SH-SY5Y (cell line): ENCODE measurements at regions not wholly inside any gene's neighbourhood (a gene's known extent, or its start where the extent isn't known, plus 50 kb on each side); places are given as distances from the start of the nearest gene placed in this dataset.
A peak's percentile ranks its signal among the peaks of the same experiment; 100 is the strongest.

Experiments
- GATA2 ChIP-seq: IDR thresholded peaks from 2 replicates; pipeline ENCODE4 v1.6.1; 2011; ENCODE audit warnings: mild to moderate bottlenecking, low read depth, low read length
- GATA3 ChIP-seq: IDR thresholded peaks from 2 replicates; pipeline ENCODE4 v1.6.1; 2011; ENCODE audit warnings: low read depth, mild to moderate bottlenecking, low read length, moderate library complexity

DNA sequence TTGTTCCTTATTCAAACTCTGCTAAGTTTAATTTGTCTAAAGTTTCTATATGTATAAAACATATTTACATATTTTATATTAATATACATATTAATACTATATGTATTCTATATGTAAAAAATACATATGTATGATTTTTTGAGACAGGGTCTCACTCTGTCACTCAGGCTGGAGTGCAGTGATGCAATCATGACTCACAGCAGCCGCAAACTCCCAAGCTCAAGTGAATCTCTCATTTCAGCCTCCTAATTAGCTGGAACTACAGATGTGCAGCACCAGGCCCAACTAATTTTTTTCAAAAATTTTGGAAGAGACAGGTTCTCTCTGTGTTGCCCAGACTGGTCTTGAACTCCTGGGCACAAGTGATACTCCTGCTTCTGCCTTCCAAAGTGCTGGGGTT, 684.9 kb downstream of the TRAM1L1 start:
- TF ChIP-seq GATA2 (no peak), GATA3 (no peak)

DNA sequence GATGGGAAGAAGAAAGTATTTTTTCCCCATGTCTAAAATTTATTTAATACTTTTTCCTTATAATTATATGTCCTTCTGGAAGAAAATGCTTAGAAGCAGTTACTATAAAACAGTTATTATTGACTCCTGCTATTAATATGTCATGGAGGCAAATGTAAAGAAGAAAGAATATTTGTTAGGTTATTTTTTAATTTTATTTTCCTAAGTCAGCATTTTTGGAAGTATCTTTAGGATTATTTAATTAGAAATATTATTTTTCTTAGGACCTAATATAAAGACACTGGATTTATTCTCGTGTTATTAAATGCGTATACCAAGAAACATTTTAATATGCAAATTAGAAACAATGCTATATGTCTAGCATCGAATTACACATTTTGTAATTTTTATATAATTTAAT, 687.7 kb downstream of the TRAM1L1 start:
- TF ChIP-seq GATA3 (no peak), GATA2 (no peak)

- TF ChIP-seq GATA2 (no peak), GATA3 (no peak)
Measured at GRCh38 chr4:116397291-116397690, 688.1 kb downstream of the TRAM1L1 start.

DNA sequence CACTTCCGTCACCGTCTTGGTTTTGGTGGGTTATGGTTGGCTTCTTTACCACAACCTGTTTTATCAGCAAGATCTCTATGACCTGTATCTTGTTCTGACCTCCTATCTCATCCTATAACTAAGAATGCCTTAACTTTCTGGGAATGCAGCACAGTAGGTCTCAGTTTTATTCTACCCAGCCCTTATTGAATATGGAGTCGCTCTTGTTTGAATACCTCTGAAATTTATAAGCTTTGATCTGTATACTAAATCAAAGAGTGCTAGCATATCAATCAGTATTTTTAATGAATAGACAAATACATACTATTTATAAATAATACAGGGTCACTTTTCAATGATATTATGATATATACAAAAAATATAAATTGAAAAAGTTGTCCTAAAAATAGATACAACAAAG, 690.0 kb downstream of the TRAM1L1 start:
- TF ChIP-seq GATA2: no peak
- no peak for TF ChIP-seq GATA3

- TF ChIP-seq GATA2 (no peak), GATA3 (no peak)
Measured at GRCh38 chr4:116391020-116391419, 694.4 kb downstream of the TRAM1L1 start.

- TF ChIP-seq GATA3 (no peak), GATA2 (no peak)
Measured at GRCh38 chr4:116389139-116389538, 696.2 kb downstream of the TRAM1L1 start.

DNA sequence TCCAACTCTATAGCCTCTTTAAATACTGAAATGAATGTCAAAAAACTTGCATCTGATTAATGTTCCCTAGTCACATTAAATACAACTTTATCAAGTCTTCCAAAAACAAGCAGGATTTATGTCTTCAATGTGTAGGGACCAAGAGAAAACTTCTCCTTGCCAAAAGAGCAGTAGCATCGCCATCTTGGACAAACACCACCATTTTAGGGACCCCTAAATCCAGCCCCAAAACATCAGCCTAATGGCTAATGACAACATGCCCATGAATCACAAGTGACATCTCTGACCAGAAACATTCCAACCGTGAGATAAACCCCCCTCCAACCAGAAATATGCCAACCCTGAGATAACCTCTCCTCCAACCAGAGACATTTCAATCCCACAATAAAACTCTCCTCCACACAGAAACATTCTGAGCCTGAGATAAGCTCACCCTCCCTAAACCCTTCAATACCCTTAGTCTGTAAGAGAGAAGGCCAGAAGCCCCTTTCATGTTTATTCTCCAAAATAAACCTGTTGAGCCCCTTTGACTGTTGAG, 697.4 kb downstream of the TRAM1L1 start:
- TF ChIP-seq GATA2: no peak

- TF ChIP-seq GATA2 (no peak), GATA3 (no peak)
Measured at GRCh38 chr4:116386856-116387255, 698.5 kb downstream of the TRAM1L1 start.

DNA sequence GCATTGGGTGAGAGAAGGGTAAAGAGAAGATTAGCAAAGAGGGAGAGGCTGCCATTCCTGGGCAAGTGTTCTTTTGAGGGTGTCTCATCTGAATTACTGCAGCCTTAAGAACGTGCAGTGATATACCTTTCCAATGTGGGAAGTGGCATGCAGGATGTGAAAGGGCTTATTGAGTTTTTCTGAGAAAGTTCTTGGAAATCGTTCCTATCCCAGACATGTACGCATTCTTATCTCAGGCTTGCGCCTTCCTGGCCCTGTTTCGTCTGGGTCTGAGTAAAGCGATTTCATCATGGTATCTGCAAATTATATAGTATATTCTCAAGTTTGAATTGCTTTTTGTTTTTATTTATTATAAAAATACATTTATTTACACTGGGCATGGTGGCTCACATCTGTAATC, 699.8 kb downstream of the TRAM1L1 start:
- no peak for TF ChIP-seq GATA3

- TF ChIP-seq GATA3 (no peak), GATA2 (no peak)
Measured at GRCh38 chr4:116374815-116375214, 710.6 kb downstream of the TRAM1L1 start.

DNA sequence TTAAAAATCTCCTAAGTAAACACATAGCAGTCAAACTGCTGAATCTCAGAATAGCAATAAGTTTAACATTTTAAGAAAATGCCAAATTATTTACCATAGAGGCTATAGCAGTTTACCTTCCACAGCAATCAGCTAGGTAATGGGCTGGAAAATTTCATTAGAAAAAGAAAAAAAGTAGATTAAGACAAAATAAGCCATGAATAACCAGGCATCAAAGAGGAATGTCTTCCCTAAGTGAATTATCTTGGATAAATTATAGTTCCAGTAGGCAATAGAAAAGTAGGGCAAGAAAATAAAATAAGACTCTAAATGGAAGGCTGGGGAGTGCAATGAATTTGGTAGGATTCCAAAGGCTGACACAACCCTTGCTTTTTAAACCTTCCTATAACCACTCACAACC, 722.8 kb downstream of the TRAM1L1 start:
- TF ChIP-seq GATA2 (no peak), GATA3 (no peak)

GRCh38 chr4:116361790-116362189, 723.6 kb downstream of the TRAM1L1 start:
- TF ChIP-seq GATA3: no peak
- no peak for TF ChIP-seq GATA2

GRCh38 chr4:116358633-116359222, 726.6 kb downstream of the TRAM1L1 start:
- TF ChIP-seq GATA3 (no peak), GATA2 (no peak)

DNA sequence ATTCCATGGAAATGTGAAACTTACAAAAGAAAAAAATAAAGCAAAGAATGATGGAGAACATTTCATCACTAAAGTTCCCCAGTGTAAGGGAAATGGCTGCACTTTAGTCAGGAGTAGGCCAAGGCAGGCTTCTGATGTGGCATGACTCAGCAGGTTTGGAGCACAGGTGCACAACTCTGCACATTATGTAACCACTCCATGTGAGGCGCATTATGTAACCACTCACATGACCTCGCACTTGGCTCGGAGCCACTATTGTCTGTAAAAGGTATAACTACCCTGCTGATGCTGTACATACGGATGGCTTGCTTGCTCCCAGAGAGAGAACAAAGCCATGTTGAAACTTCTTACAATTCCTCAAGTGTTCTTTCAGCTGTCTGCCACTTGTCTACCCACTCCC, 727.6 kb downstream of the TRAM1L1 start:
- TF ChIP-seq GATA2: no peak
- TF ChIP-seq GATA3: no peak

DNA sequence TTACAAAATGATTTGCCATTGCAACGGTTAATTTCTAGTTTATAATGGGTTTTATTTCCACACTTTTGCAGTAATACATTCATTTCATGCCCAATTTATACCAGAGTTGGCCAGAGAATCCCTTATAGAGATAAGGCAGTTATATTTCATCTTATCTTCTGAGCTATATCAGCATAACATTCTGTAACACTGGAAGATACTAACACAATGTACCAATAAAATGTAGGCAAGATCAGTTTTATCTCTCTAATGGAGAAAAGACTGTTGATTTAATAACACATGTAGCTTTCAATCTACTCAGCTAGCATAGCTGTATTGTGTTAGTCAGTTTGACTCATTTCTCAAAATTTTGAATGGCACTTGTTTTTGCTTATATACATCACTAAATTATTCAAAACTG, 738.6 kb downstream of the TRAM1L1 start:
- TF ChIP-seq GATA3: 0 out of 2 replicates have a peak, but pooled peaks have one; percentile 30
- TF ChIP-seq GATA2: no peak

DNA sequence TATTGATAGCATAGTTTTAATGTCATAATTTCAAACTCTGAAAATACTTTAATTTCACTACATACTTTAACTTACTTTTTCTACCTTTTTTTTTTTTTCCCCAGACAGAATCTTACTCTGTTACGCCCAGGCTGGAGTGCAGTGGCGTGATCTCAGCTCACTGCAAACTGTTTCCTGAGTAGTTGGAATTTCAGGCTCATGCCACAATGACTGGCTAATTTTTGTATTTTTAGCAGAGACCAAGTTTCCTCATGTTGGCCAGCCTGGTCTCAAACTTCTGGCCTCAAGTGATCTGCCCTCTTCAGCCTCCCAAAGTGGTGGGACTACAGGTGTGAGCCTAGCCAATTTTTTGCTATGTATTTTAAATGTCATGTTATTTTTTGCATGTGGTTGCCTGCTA, 741.6 kb downstream of the TRAM1L1 start:
- no peak for TF ChIP-seq GATA2
- TF ChIP-seq GATA3: no peak

- no peak for TF ChIP-seq GATA2
- no peak for TF ChIP-seq GATA3
Measured at GRCh38 chr4:116342143-116342542, 743.2 kb downstream of the TRAM1L1 start.
